HCT116 (cell line): ENCODE measurements at regions not wholly inside any gene's neighbourhood (a gene's known extent, or its start where the extent isn't known, plus 50 kb on each side); places are given as distances from the start of the nearest gene placed in this dataset.

ENCODE experiments used
- ATAC-seq: fragments of 200-7000 bp; cut with Tn5 transposase; 2 replicates; pipeline ENCODE4 v1.9.1; 2020; ENCODE audit warnings: mild to moderate bottlenecking, moderate library complexity
- BruUV-seq: library from RNA; stranded (reverse); fragments of 400-500 nt; replicated peaks from 2 replicates; lab custom pipeline; 2021; lab: Mats Ljungman, UMichigan
- CTCF ChIA-PET: fragments of 300-600 bp; sonication (Branson Sonifier 250); formaldehyde crosslinking; loops from one replicate; lab custom pipeline; 2021; ENCODE audit warnings: antibody characterized with exemption; lab: Charles Lee
- POLR2A ChIA-PET: fragments of 300-600, 350-600 bp; sonication (Branson Sonifier 250); formaldehyde crosslinking; loops from one replicate; lab custom pipeline; 2021; ENCODE audit warnings: antibody characterized with exemption; lab: Charles Lee
- RAD21 ChIA-PET, 2 experiments: fragments of 300-600 bp; sonication (Branson Sonifier 250); formaldehyde crosslinking; loops; one replicate each; lab custom pipeline; 2023; ENCODE audit warnings: low total read pairs in 2 of 2; ENCODE audit not compliant: uncharacterized antibody in 2 of 2, unreplicated experiment in 2 of 2, low non-redundant PET in 1 of 2; lab: Charles Lee
- DNase-seq: peaks from one replicate; pipeline ENCODE4 v3.0.0-alpha.2; 2010; ENCODE audit warnings: low read depth, low spot score
- H2AFZ ChIP-seq: fragments of 200-600 bp; shearing (Covaris generic), sonication (generic); 2 replicates; pipeline ENCODE4 v1.6.1; 2017; ENCODE audit warnings: low read depth, mixed run types, mixed read lengths, antibody characterized with exemption, low read length; ENCODE audit not compliant: poor library complexity, severe bottlenecking
- H3K27ac ChIP-seq: 2 replicates; pipeline ENCODE4 v1.5.1; 2012; ENCODE audit warnings: low read depth, low read length
- H3K27me3 ChIP-seq: fragments of 200-600 bp; sonication (generic); 2 replicates; pipeline ENCODE4 v1.6.1; 2016; ENCODE audit warnings: mixed run types, low read length, mixed read lengths; ENCODE audit not compliant: insufficient read depth
- H3K36me3 ChIP-seq, 2 experiments: fragments of 200-500 bp in 1 of 2; fragments of 200-600 bp in 1 of 2; sonication (Bioruptor generic) in 1 of 2; sonication (generic) in 1 of 2; 2 replicates each; pipeline versions ENCODE4 v1.5.1 to v1.6.1; 2014 to 2016; ENCODE audit warnings: low read length in 2 of 2, inconsistent platforms in 1 of 2, mixed read lengths in 1 of 2, mixed run types in 1 of 2; ENCODE audit not compliant: insufficient read depth in 2 of 2, control insufficient read depth in 1 of 2
- H3K4me1 ChIP-seq, 2 experiments: fragments of 200-600 bp in 1 of 2; sonication (generic) in 1 of 2; 2 replicates each; pipeline versions ENCODE4 v1.5.1 to v1.6.1; 2012 to 2017; ENCODE audit warnings: low read length in 2 of 2, inconsistent platforms in 1 of 2, mild to moderate bottlenecking in 1 of 2, mixed read lengths in 1 of 2, mixed run types in 1 of 2, moderate library complexity in 1 of 2; ENCODE audit not compliant: insufficient read depth in 2 of 2, control insufficient read depth in 1 of 2
- H3K4me2 ChIP-seq: fragments of 200-600 bp; sonication (generic); 2 replicates; pipeline ENCODE4 v1.6.1; 2017; ENCODE audit warnings: mixed run types, low read length, mixed read lengths
- H3K4me3 ChIP-seq, 2 experiments: fragments of 200-600 bp in 1 of 2; sonication (generic) in 1 of 2; replicated peaks in 1 of 2; 2 replicates each; pipeline ENCODE4 v1.5.1; 2011 to 2016; ENCODE audit warnings: low read length in 2 of 2, control low read depth in 1 of 2, low read depth in 1 of 2, mild to moderate bottlenecking in 1 of 2, mixed read lengths in 1 of 2, mixed run types in 1 of 2
- H3K79me2 ChIP-seq: fragments of 200-600 bp; sonication (generic); 2 replicates; pipeline ENCODE4 v1.6.1; 2017; ENCODE audit warnings: mild to moderate bottlenecking, mixed run types, low read length, moderate library complexity, mixed read lengths; ENCODE audit not compliant: insufficient read depth
- H3K9ac ChIP-seq: fragments of 200-600 bp; sonication (generic); 2 replicates; pipeline ENCODE4 v1.6.1; 2016; ENCODE audit warnings: low read length, mixed read lengths
- H3K9me2 ChIP-seq: fragments of 200-600 bp; sonication (generic), shearing (Covaris generic); 2 replicates; pipeline ENCODE4 v1.6.1; 2017; ENCODE audit warnings: mixed run types, mild to moderate bottlenecking, moderate library complexity; ENCODE audit not compliant: insufficient read depth
- H3K9me3 ChIP-seq, 2 experiments: fragments of 200-500 bp in 1 of 2; fragments of 200-600 bp in 1 of 2; sonication (Bioruptor generic) in 1 of 2; sonication (generic) in 1 of 2; 2 replicates each; pipeline ENCODE4 v1.6.1; 2014 to 2017; ENCODE audit warnings: low read length in 2 of 2, mixed read lengths in 2 of 2, inconsistent platforms in 1 of 2, low read depth in 1 of 2, mild to moderate bottlenecking in 1 of 2, mixed run types in 1 of 2, moderate library complexity in 1 of 2; ENCODE audit not compliant: control insufficient read depth in 1 of 2, insufficient read depth in 1 of 2
- H4K20me1 ChIP-seq: fragments of 200-600 bp; sonication (generic), shearing (Covaris generic); 2 replicates; pipeline ENCODE4 v1.6.1; 2017; ENCODE audit warnings: mixed run types, mild to moderate bottlenecking, moderate library complexity; ENCODE audit not compliant: insufficient read depth
- ATF3 ChIP-seq: IDR thresholded peaks from 2 replicates; pipeline ENCODE4 v1.6.1; 2012
- CBX3 ChIP-seq: IDR thresholded peaks from 2 replicates; pipeline ENCODE4 v1.6.1; 2012; ENCODE audit warnings: low read depth
- CTCF ChIP-seq, 3 experiments: fragments of 200-600 bp in 1 of 3; sonication (generic) in 1 of 3; IDR thresholded peaks in 2 of 3; conservative IDR thresholded peaks in 1 of 3; 2 replicates each; pipeline ENCODE4 v1.5.1; 2012 to 2017; ENCODE audit warnings: low read depth in 2 of 3, low read length in 2 of 3, antibody characterized with exemption in 1 of 3, borderline replicate concordance in 1 of 3, control low read depth in 1 of 3, mild to moderate bottlenecking in 1 of 3, mixed read lengths in 1 of 3, mixed run types in 1 of 3, moderate library complexity in 1 of 3; ENCODE audit not compliant: insufficient read depth in 1 of 3
- EGR1 ChIP-seq: IDR thresholded peaks from 2 replicates; pipeline ENCODE4 v1.6.1; 2012; ENCODE audit warnings: low read depth
- ELF1 ChIP-seq: IDR thresholded peaks from 2 replicates; pipeline ENCODE4 v1.6.1; 2012; ENCODE audit warnings: low read depth, borderline replicate concordance
- EZH2 ChIP-seq: fragments of 200-600 bp; sonication (generic); IDR thresholded peaks from 2 replicates; pipeline ENCODE4 v1.6.1; 2017; ENCODE audit warnings: antibody characterized with exemption, mixed run types
- FOSL1 ChIP-seq: IDR thresholded peaks from 2 replicates; pipeline ENCODE4 v1.6.1; 2012; ENCODE audit warnings: low read depth
- MAX ChIP-seq: IDR thresholded peaks from 2 replicates; pipeline ENCODE4 v1.6.1; 2012
- POLR2A ChIP-seq: IDR thresholded peaks from 2 replicates; pipeline ENCODE4 v1.7.0; 2011; ENCODE audit warnings: borderline replicate concordance; ENCODE audit not compliant: insufficient read depth, insufficient read length; ENCODE audit errors: extremely low read depth
- POLR2AphosphoS5 ChIP-seq: IDR thresholded peaks from 2 replicates; pipeline ENCODE4 v1.6.1; 2011; ENCODE audit warnings: mild to moderate bottlenecking, low read depth, low read length, moderate library complexity
- RAD21 ChIP-seq: IDR thresholded peaks from 2 replicates; pipeline ENCODE4 v1.6.1; 2012; ENCODE audit warnings: low read depth, mild to moderate bottlenecking
- REST ChIP-seq: IDR thresholded peaks from 2 replicates; pipeline ENCODE4 v1.6.1; 2012; ENCODE audit warnings: low read depth
- SIN3A ChIP-seq: IDR thresholded peaks from 2 replicates; pipeline ENCODE4 v1.6.1; 2012; ENCODE audit warnings: low read depth
- SP1 ChIP-seq: IDR thresholded peaks from 2 replicates; pipeline ENCODE4 v1.6.1; 2012; ENCODE audit warnings: low read depth
- SRF ChIP-seq: IDR thresholded peaks from 2 replicates; pipeline ENCODE4 v1.6.1; 2012; ENCODE audit warnings: low read depth
- TCF7L2 ChIP-seq: IDR thresholded peaks from 2 replicates; pipeline ENCODE4 v1.7.0; 2011; ENCODE audit warnings: borderline replicate concordance, inconsistent platforms; ENCODE audit not compliant: insufficient read depth, insufficient read length; ENCODE audit errors: extremely low read depth
- YY1 ChIP-seq: IDR thresholded peaks from 2 replicates; pipeline ENCODE4 v1.6.1; 2011; ENCODE audit warnings: low read length, low read depth, moderate library complexity, mild to moderate bottlenecking; ENCODE audit not compliant: insufficient replicate concordance; ENCODE audit errors: extremely low read depth
- ZBTB33 ChIP-seq: IDR thresholded peaks from 2 replicates; pipeline ENCODE4 v1.6.1; 2011; ENCODE audit warnings: mild to moderate bottlenecking, low read length, moderate library complexity; ENCODE audit not compliant: insufficient replicate concordance; ENCODE audit errors: extremely low read depth
- ZFX ChIP-seq: fragments of 450-650 bp; IDR thresholded peaks from 2 replicates; pipeline ENCODE4 v1.6.1; 2017
- ZNF274 ChIP-seq: fragments of 200-500 bp; sonication (Bioruptor generic); IDR thresholded peaks from 2 replicates; pipeline ENCODE4 v1.6.1; 2014; ENCODE audit warnings: mild to moderate bottlenecking, low read depth, low read length, inconsistent platforms
- intact Hi-C: fragments of 100-400 bp; cut with micrococcal nuclease; formaldehyde crosslinking; loops from 2 replicates; pipeline ENCODE4 v1.10.0; 2022

- ChIA-PET RAD21 (no interaction called here), CTCF (interaction anchor here (0.6 to 1.1 kb wide), 2 partner anchors 12 kb away, joined by 3 read pairs; no protein-coding TSS in a partner anchor), POLR2A (no interaction called here)
- Histone ChIP-seq H3K9me3 (no peaks in the 10 kb centered on the region), H3K9me2 (no peaks in the 10 kb centered on the region), H3K4me2 (peak overlapping the region; percentile 20; the same call in 1 of the 2 replicates), H3K27me3 (no peaks in the 10 kb centered on the region), H3K4me1 (peaks cover 14 to 21% of the 10 kb centered on the region in 2 experiments; a peak in 3 of 4 replicates), H3K4me3 (no peak overlapping the region), H3K9ac (no peak overlapping the region), H4K20me1 (no peaks in the 10 kb centered on the region), H3K27ac (no peak overlapping the region), H3K79me2 (no peaks in the 10 kb centered on the region), H2AFZ (no peak overlapping the region), H3K36me3 (no peaks in the 10 kb centered on the region)
- TF ChIP-seq EZH2 = no peak
- TF ChIP-seq ZFX = no peak
- TF ChIP-seq RAD21 = no peak
- no peak for TF ChIP-seq FOSL1
- TF ChIP-seq YY1 = no peak
- no peak for TF ChIP-seq EGR1
- TF ChIP-seq CTCF (IDR thresholded peaks at IDR 0.05 in 2 of 3, conservative IDR thresholded peaks at IDR 0.05 in 1 of 3; ENCODE audit: borderline replicate concordance in 1 of 3, insufficient read depth in 1 of 3, low read depth in 2 of 3, low read length in 2 of 3) = no peak
- no peak for TF ChIP-seq MAX
- no peak for TF ChIP-seq POLR2A
- TF ChIP-seq CBX3 = no peak
- TF ChIP-seq ELF1 = no peak
- TF ChIP-seq REST = no peak
- TF ChIP-seq POLR2AphosphoS5 = no peak
- no peak for TF ChIP-seq ATF3
- TF ChIP-seq SRF = no peak
- TF ChIP-seq ZNF274 = no peak
- TF ChIP-seq SP1 = no peak
- no peak for TF ChIP-seq TCF7L2
- no peak for TF ChIP-seq ZBTB33
- no peak for TF ChIP-seq SIN3A
- ATAC-seq = no peak
- BruUV-seq = no TSS peak
- no peak for DNase-seq
- intact Hi-C loops = no loop called here
Measured at GRCh38 chr16:85359147-85359822, 247.0 kb upstream of the CIBAR2 start.
